Mesothelial cell of epicardium (in vitro differentiated cells): ENCODE measurements at regions not wholly inside any gene's neighbourhood (a gene's known extent, or its start where the extent isn't known, plus 50 kb on each side); places are given as distances from the start of the nearest gene placed in this dataset.

Source experiments
- DNase-seq, 2 experiments: peaks; one replicate each; pipeline ENCODE4 v3.0.0; 2021; ENCODE audit warnings: low spot score in 2 of 2; ENCODE audit not compliant: unreplicated experiment in 2 of 2
- H3K27ac Mint-ChIP-seq: 2 replicates; pipeline ENCODE4 v1.8.0; 2021; ENCODE audit warnings: mixed read lengths
- H3K27me3 Mint-ChIP-seq: 2 replicates; pipeline ENCODE4 v1.8.0; 2021; ENCODE audit warnings: low read depth, mixed read lengths
- H3K36me3 Mint-ChIP-seq: 2 replicates; pipeline ENCODE4 v1.8.0; 2021; ENCODE audit warnings: mixed read lengths
- H3K4me1 Mint-ChIP-seq: 2 replicates; pipeline ENCODE4 v1.8.0; 2021; ENCODE audit warnings: mixed read lengths
- H3K4me3 Mint-ChIP-seq: 2 replicates; pipeline ENCODE4 v1.8.0; 2021; ENCODE audit warnings: mild to moderate bottlenecking, moderate library complexity, mixed read lengths
- H3K9me3 Mint-ChIP-seq: 2 replicates; pipeline ENCODE4 v1.8.0; 2021; ENCODE audit warnings: mixed read lengths
- TF ChIP-seq, protein P1 (sequence below): fragments of 200-600 bp; sonication (generic); IDR thresholded peaks from one replicate; pipeline ENCODE4 v1.5.0; 2021; ENCODE audit warnings: antibody characterized with exemption; ENCODE audit not compliant: unreplicated experiment

DNA sequence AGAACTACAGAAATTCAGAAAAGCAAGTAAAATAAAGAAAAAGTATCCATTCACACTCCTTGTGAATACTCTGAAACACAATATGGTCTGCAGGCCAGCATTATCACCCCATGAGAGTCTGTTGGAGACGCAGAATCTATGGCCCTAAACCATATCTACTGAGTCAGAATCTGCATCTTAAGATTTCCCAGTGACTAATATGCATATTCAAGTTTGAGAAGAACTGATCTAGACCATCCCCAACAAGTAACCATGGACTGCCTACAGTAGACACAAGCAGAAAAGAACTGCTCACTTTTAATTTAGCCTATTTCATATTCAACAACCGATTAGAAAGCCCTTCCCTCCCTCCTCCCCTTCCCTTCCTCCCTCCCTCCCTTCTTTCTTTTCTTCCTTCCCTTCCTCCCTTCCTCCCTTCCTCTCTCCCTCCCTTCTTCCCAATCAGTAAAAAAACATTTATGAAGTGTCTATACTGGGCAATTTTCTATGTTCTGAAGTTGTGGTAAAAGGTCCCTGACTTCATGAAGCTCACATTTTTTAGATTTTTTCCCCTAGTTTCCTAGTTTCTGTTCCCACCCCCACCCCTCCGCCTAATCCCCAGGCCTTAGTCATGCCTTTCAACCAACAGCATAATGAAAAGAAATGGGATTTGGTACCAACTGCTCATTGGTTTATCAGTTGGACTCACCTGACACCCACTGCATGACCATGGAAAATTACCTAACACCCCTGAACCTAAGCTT is 125.2 kb downstream of the CNTN3 start:
- Mint-ChIP-seq H3K36me3 (no peaks in the 10 kb centered on the region), H3K4me1 (no peaks in the 10 kb centered on the region), H3K27ac (no peak overlapping the region), H3K4me3 (no peak overlapping the region), H3K9me3 (peaks cover 4% of the 10 kb centered on the region), H3K27me3 (peaks cover 34% of the 10 kb centered on the region)
- TF ChIP-seq, protein P1, sequence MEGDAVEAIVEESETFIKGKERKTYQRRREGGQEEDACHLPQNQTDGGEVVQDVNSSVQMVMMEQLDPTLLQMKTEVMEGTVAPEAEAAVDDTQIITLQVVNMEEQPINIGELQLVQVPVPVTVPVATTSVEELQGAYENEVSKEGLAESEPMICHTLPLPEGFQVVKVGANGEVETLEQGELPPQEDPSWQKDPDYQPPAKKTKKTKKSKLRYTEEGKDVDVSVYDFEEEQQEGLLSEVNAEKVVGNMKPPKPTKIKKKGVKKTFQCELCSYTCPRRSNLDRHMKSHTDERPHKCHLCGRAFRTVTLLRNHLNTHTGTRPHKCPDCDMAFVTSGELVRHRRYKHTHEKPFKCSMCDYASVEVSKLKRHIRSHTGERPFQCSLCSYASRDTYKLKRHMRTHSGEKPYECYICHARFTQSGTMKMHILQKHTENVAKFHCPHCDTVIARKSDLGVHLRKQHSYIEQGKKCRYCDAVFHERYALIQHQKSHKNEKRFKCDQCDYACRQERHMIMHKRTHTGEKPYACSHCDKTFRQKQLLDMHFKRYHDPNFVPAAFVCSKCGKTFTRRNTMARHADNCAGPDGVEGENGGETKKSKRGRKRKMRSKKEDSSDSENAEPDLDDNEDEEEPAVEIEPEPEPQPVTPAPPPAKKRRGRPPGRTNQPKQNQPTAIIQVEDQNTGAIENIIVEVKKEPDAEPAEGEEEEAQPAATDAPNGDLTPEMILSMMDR: no peak
- no peak for DNase-seq

DNA sequence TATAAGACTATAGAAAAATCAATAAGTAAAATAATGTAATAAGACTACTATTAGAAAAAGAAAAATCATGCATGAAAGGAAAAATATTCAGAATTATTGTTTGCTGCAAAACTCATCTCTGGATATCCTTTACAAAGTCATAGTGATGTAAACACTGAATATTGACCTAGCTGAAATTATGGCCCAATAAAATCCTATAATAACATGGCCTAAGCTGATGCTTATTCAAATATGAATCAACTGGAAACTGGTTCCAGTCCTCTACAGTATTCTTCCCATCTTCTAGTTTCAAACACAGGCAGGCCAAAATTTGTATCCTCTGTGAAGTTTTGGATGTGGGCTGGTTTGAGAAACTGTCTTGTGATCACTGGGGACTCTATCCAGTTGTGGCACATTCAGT is 134.5 kb downstream of the CNTN3 start:
- H3K27me3 Mint-ChIP-seq: peaks cover 47% of the 10 kb centered on the region
- H3K27ac Mint-ChIP-seq: no peak overlapping the region
- TF ChIP-seq, protein P1: no peak
- H3K36me3 Mint-ChIP-seq: no peaks in the 10 kb centered on the region
- no peaks in the 10 kb centered on the region for H3K4me1 Mint-ChIP-seq
- DNase-seq: no peak
- no peak overlapping the region for H3K4me3 Mint-ChIP-seq
- peaks cover 7% of the 10 kb centered on the region for H3K9me3 Mint-ChIP-seq

DNA sequence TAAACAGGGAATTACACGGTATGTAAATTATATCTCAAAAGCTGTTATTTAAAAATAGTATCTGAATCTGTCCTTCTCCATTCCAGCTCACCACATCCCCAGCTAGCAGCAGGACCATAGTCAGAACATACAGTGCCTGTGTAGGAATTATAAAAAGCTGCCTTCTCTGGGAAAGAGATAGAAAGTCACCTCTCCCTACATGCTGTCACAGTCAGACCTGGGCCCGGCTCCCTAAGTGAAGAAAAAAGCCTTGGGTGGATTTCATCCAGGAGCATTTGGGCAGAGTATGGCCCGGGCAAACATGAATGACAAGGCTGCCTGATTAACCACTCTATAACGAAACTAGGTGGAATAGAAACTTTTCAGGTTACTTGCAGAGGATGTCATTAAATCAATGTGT is 144.1 kb downstream of the CNTN3 start:
- peaks cover 15% of the 10 kb centered on the region for H3K27me3 Mint-ChIP-seq
- H3K4me1 Mint-ChIP-seq: peaks cover 7% of the 10 kb centered on the region
- TF ChIP-seq, protein P1: no peak
- no peak overlapping the region for H3K27ac Mint-ChIP-seq
- peaks cover 4% of the 10 kb centered on the region for H3K9me3 Mint-ChIP-seq
- H3K4me3 Mint-ChIP-seq: no peak overlapping the region
- no peaks in the 10 kb centered on the region for H3K36me3 Mint-ChIP-seq
- no peak for DNase-seq

DNA sequence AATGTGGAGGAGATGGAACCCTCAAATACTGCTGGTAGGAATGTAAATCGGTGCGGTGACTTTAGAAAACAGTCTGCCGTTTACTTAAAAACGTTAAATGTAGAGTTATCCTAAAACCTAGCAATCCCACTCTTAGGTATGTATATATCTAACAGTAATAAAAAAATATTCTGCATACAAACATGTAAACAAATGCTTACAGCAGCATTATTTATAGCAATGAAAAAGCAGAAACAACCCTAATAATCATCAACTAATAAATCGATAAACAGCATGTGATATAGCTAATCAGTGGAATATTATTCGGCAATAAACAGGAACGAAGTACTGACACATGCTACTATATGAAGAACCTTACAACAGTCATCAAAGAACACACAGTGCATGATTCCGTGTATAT is 144.7 kb downstream of the CNTN3 start:
- Mint-ChIP-seq H3K9me3 (peaks cover 4% of the 10 kb centered on the region), H3K36me3 (no peaks in the 10 kb centered on the region), H3K27ac (no peak overlapping the region), H3K27me3 (peaks cover 11% of the 10 kb centered on the region), H3K4me3 (no peak overlapping the region), H3K4me1 (peaks cover 7% of the 10 kb centered on the region)
- DNase-seq: no peak
- TF ChIP-seq, protein P1: no peak

DNA sequence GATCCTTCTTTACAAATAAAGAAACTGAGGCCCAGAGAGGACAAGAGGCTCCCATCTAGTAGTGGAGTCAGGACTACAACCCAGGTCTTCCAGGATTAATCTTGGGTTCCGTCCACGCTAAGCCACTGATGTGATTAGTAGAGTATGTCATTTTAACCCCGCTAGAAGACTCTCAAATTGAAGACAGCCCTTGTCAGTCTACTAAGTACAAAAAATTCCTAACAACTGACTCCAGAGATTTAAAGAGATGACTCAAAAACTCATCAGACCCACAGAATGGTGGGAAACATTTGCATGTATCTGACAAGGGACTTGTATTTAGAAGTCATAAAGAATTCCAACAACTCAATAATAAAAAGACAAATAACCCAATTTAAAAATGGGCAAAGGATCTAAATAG is 145.3 kb downstream of the CNTN3 start:
- no peak overlapping the region for H3K27ac Mint-ChIP-seq
- peaks cover 4% of the 10 kb centered on the region for H3K9me3 Mint-ChIP-seq
- TF ChIP-seq, protein P1: no peak
- peaks cover 9% of the 10 kb centered on the region for H3K27me3 Mint-ChIP-seq
- H3K4me3 Mint-ChIP-seq: no peak overlapping the region
- no peaks in the 10 kb centered on the region for H3K36me3 Mint-ChIP-seq
- no peak for DNase-seq
- H3K4me1 Mint-ChIP-seq: peaks cover 7% of the 10 kb centered on the region
